ENCODE measurements at regions not wholly inside any gene's neighbourhood (a gene's known extent, or its start where the extent isn't known, plus 50 kb on each side); places are given as distances from the start of the nearest gene placed in this dataset.

DNA sequence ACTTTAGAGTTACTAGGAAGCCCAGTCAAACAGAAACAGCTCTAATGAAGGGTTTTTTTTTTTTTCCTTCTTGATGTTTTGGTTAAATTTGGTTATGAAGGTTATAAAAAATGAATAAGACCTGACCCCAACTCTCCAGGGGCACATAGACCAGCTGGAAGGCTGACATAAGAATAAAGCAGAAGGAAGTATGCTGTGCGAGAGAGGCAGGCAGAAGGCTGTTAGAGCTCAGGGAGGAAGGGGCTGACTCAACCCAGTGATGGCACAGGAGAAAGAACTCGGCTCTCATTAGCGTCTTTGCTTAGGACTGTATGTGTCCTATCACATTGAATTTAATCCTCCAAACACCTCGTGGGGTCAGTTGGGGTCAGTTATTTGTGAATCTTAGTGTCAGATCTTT lies 474.6 kb downstream of the PMP22 start:
- DNase-seq: no peak
- no peaks in the 10 kb centered on the region for H3K4me1 ChIP-seq
- TF ChIP-seq POLR2A (IDR thresholded peaks at IDR 0.05): no peak
- TF ChIP-seq, protein P1, sequence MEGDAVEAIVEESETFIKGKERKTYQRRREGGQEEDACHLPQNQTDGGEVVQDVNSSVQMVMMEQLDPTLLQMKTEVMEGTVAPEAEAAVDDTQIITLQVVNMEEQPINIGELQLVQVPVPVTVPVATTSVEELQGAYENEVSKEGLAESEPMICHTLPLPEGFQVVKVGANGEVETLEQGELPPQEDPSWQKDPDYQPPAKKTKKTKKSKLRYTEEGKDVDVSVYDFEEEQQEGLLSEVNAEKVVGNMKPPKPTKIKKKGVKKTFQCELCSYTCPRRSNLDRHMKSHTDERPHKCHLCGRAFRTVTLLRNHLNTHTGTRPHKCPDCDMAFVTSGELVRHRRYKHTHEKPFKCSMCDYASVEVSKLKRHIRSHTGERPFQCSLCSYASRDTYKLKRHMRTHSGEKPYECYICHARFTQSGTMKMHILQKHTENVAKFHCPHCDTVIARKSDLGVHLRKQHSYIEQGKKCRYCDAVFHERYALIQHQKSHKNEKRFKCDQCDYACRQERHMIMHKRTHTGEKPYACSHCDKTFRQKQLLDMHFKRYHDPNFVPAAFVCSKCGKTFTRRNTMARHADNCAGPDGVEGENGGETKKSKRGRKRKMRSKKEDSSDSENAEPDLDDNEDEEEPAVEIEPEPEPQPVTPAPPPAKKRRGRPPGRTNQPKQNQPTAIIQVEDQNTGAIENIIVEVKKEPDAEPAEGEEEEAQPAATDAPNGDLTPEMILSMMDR (IDR thresholded peaks at IDR 0.05): no peak
- H3K4me3 ChIP-seq: no peak overlapping the region
- H3K36me3 ChIP-seq: no peaks in the 10 kb centered on the region
- no peaks in the 10 kb centered on the region for H3K27me3 ChIP-seq
- H3K27ac ChIP-seq: no peak overlapping the region
- H3K9me3 ChIP-seq: no peaks in the 10 kb centered on the region

DNA sequence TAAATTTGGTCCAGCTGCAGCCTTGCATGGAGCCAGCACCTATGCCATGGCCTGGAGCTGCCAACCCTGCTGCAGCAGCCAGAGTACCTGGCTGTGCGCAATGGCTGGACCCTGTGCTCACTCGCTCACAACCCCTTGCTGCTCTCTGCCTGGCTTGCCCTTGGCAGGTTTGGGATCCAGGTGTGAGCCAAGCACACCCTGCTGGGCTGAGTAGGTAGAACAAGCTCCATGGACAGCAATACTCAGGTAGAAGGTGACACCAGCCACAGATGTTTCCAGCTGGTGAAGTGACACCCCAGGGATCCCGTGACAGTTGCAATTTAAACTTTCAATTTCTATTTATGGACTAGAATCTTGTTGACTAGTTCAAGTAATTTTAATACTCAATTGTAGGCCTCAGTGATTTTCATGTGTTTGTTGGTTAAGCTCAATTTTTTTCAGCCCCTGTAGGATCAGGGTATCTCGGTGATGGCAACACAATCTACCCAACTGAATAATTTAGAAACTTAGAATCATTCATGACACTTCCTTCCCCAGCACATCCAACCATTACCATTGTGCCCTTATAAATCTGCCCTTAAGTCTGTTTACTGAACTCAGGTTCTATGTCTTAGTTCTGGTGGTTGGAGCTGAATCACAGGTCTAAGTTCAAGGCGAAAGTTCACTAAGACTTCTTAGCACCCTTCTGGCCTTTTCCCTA lies 480.0 kb downstream of the PMP22 start:
- H3K27ac ChIP-seq: no peak overlapping the region
- no peak overlapping the region for H3K4me3 ChIP-seq
- no peaks in the 10 kb centered on the region for H3K4me1 ChIP-seq
- TF ChIP-seq, protein P1 (IDR thresholded peaks at IDR 0.05): no peak
- no peak for TF ChIP-seq POLR2A (IDR thresholded peaks at IDR 0.05)
- no peaks in the 10 kb centered on the region for H3K36me3 ChIP-seq
- no peaks in the 10 kb centered on the region for H3K27me3 ChIP-seq
- no peak for DNase-seq
- no peaks in the 10 kb centered on the region for H3K9me3 ChIP-seq

DNA sequence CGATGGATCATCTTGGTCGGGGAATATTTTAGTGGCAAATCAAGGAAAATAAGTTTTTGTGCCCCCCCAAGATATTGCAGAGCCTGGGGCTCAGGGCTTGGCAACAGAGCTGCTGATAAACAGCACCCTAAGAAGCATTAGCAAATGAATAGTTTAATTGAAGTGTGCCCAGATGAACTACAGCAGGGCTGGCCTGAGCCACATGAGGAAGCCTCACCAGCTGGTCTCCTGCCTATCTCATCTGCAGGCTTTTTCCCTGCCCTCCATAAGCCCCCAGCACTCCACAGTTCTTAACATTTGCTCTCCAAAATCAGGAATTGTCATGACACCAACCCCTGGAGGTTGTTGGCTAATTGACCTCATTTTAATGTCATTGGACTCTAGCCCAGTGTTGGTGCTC lies 480.2 kb downstream of the HS3ST3B1 start:
- TF ChIP-seq, protein P1 (IDR thresholded peaks at IDR 0.05): no peak
- no peak for TF ChIP-seq POLR2A (IDR thresholded peaks at IDR 0.05)
- H3K27ac ChIP-seq: no peak overlapping the region
- no peak for DNase-seq

DNA sequence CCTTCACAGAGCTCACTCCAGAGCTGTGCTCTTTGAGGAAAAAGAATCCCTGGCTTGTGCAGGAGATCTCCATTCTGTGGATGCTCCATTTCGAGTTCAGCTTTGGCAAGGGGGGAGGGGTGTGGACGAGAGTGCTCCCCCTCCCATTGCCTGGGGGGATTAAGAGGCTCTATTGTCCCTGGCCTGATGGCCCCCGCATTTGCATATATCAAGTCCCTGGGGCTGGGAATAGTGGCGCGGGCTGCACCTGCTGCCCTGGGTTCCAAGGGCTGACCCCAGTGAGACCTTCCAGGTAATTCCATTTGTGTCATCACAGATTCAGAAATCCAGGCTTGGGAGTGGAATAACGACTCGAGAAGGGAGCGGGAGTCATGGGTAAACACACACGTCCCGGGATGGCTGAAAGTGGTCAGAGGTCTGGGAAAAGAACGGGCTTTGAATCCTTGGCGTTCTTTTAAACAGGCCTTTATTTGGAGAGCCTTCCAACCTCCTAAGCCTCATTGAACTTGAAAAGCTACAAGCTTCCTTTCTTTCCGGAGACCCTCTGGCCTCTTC lies 479.3 kb downstream of the HS3ST3B1 start:
- no peaks in the 10 kb centered on the region for H3K36me3 ChIP-seq
- DNase-seq: no peak
- no peaks in the 10 kb centered on the region for H3K4me1 ChIP-seq
- no peaks in the 10 kb centered on the region for H3K27me3 ChIP-seq
- no peak for TF ChIP-seq POLR2A (IDR thresholded peaks at IDR 0.05)
- TF ChIP-seq, protein P1 (IDR thresholded peaks at IDR 0.05): no peak
- H3K27ac ChIP-seq: no peak overlapping the region
- H3K9me3 ChIP-seq: no peaks in the 10 kb centered on the region
- H3K4me3 ChIP-seq: no peak overlapping the region

More for the DNA sequence above, 480.2 kb downstream of the HS3ST3B1 start:
- H3K4me3 ChIP-seq: no peak overlapping the region
- no peaks in the 10 kb centered on the region for H3K4me1 ChIP-seq
- H3K27me3 ChIP-seq: no peaks in the 10 kb centered on the region
- no peaks in the 10 kb centered on the region for H3K9me3 ChIP-seq
- no peaks in the 10 kb centered on the region for H3K36me3 ChIP-seq

DNA sequence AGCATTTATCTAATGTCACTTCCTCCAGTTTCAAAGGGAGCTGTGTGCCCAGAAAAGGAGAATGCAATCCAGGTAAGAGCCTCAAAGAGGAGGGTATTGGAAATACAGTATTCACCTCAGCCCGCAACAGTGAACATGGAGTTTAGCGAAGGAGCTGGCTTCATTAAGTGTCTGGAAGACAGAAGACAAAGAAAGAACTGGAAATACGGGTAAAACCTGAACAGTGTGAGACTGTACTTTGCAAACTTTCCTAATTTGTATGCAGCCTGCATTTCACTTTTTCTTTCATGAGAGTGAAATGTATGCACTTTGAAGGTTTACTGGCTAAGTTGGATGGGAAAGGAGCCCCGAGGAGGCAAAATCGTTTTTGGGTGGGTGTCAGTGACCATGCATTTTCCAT lies 478.4 kb downstream of the HS3ST3B1 start:
- DNase-seq: no peak
- Histone ChIP-seq H3K4me3 (no peak overlapping the region), H3K27ac (no peak overlapping the region), H3K36me3 (no peaks in the 10 kb centered on the region), H3K4me1 (no peaks in the 10 kb centered on the region), H3K27me3 (no peaks in the 10 kb centered on the region), H3K9me3 (no peaks in the 10 kb centered on the region)
- TF ChIP-seq POLR2A (IDR thresholded peaks at IDR 0.05): no peak
- TF ChIP-seq, protein P1 (IDR thresholded peaks at IDR 0.05): no peak

Measured in Peyer's patch (tissue), 4 donors.